ENCODE measurements at regions not wholly inside any gene's neighbourhood (a gene's known extent, or its start where the extent isn't known, plus 50 kb on each side); places are given as distances from the start of the nearest gene placed in this dataset.

- FAIRE-seq (no peak), DNase-seq (ENCODE audit: low read depth, low spot score) (no peak)
- no peak overlapping the region for H3K27ac ChIP-seq (ENCODE audit: insufficient read depth, low read depth, low read length)
- dilution Hi-C loops (cut with MboI; ENCODE audit: extremely low pct_ligation_motif_present, low sequenced_read_pairs): no loop called here
- H3K9me3 ChIP-seq (replicated peaks; ENCODE audit: control insufficient read depth, insufficient read depth, low read length): no peaks in the 10 kb centered on the region
- no peak overlapping the region for H3K4me2 ChIP-seq (ENCODE audit: insufficient read depth, low read length)
- no peaks in the 10 kb centered on the region for H3K27me3 ChIP-seq (ENCODE audit: control insufficient read depth in 2 of 2, insufficient read depth in 2 of 2, low read length in 2 of 2)
- H3K9ac ChIP-seq (replicated peaks; ENCODE audit: extremely low read depth, insufficient read depth, low read length): no peak overlapping the region
- CTCF ChIA-PET: interaction anchor here (0.9 to 2.1 kb wide), 7 partner anchors 9 to 985 kb away, joined by 3 to 7 read pairs (median 4); no protein-coding TSS in a partner anchor
- no peak for TF ChIP-seq JUN (IDR thresholded peaks at IDR 0.05; ENCODE audit: borderline replicate concordance, insufficient read depth, insufficient read length, low read depth)
- no peak for TF ChIP-seq GATA2 (IDR thresholded peaks at IDR 0.05; ENCODE audit: insufficient read depth, insufficient read length, low read depth, low read length)
- no peak for TF ChIP-seq MAX (IDR thresholded peaks at IDR 0.05; ENCODE audit: insufficient read depth, insufficient read length)
- no peak for TF ChIP-seq POLR2AphosphoS5 (IDR thresholded peaks at IDR 0.05; ENCODE audit: insufficient read depth, low read depth, low read length)
- TF ChIP-seq MYC (IDR thresholded peaks at IDR 0.05; ENCODE audit: low read depth, low read length): no peak
- no peak for TF ChIP-seq POLR2A (IDR thresholded peaks at IDR 0.05; ENCODE audit: low read depth, low read length)
- no peak for TF ChIP-seq CTCF (IDR thresholded peaks at IDR 0.05; ENCODE audit: extremely low read depth in 1 of 2, insufficient read depth in 1 of 2, low read depth in 1 of 2, low read length in 2 of 2)
- no peak for TF ChIP-seq EZH2 (IDR thresholded peaks at IDR 0.05; ENCODE audit: borderline replicate concordance, low read depth, low read length, severe bottlenecking)
- TF ChIP-seq FOS (IDR thresholded peaks at IDR 0.05; ENCODE audit: borderline replicate concordance, insufficient read depth, low read length): no peak
- intact Hi-C loops (cut with micrococcal nuclease): loop anchor here (10.0 kb wide), 1 partner anchor 215 kb away; no protein-coding TSS in a partner anchor
- no peaks in the 10 kb centered on the region for H3K4me1 ChIP-seq (ENCODE audit: control insufficient read depth, extremely low read depth, insufficient read depth, low read length)
- H4K20me1 ChIP-seq (replicated peaks; ENCODE audit: control insufficient read depth, extremely low read depth, insufficient read depth, low read length): no peaks in the 10 kb centered on the region
- no TSS peak for BruUV-seq (replicated peaks)
- no peaks in the 10 kb centered on the region for H3K9me1 ChIP-seq (replicated peaks; ENCODE audit: control insufficient read depth, extremely low read depth, insufficient read depth, low read length)
- H3K79me2 ChIP-seq (ENCODE audit: control insufficient read depth, insufficient read depth, low read length): no peaks in the 10 kb centered on the region
- H3K36me3 ChIP-seq (ENCODE audit: control insufficient read depth in 2 of 2, extremely low read depth in 1 of 2, insufficient read depth in 2 of 2, low read length in 2 of 2): no peaks in the 10 kb centered on the region
- H2AFZ ChIP-seq (ENCODE audit: low read depth, low read length): no peak overlapping the region
- POLR2A ChIA-PET: interaction anchor here (0.6 kb wide), 1 partner anchor 10 kb away, joined by 4 read pairs; no protein-coding TSS in a partner anchor
- no peak overlapping the region for H3K4me3 ChIP-seq (replicated peaks in 1 of 3; ENCODE audit: insufficient read depth in 1 of 3, low read depth in 1 of 3, low read length in 3 of 3)
Measured at GRCh38 chr11:28679795-28680468, 571.7 kb downstream of the METTL15 start.
